IMR-90 (cell line): ENCODE measurements at regions not wholly inside any gene's neighbourhood (a gene's known extent, or its start where the extent isn't known, plus 50 kb on each side); places are given as distances from the start of the nearest gene placed in this dataset.

Experiments used
- ATAC-seq: fragments of 200-7000 bp; cut with Tn5 transposase; 2 replicates; pipeline ENCODE4 v1.9.1; 2020; ENCODE audit warnings: low read depth, mild to moderate bottlenecking, moderate library complexity
- BruUV-seq: library from RNA; stranded (reverse); fragments of 400-500 nt; replicated peaks from 2 replicates; lab custom pipeline; 2021; lab: Mats Ljungman, UMichigan
- CTCF ChIA-PET: fragments of 300-600 bp; formaldehyde crosslinking; extraction: SDS; loops from one replicate; lab custom pipeline; 2021; ENCODE audit warnings: antibody characterized with exemption; lab: Yijun Ruan, JAX
- POLR2A ChIA-PET: fragments of 300-600 bp; sonication (Branson Sonifier 250); formaldehyde crosslinking; loops from one replicate; lab custom pipeline; 2022; ENCODE audit warnings: antibody characterized with exemption; ENCODE audit not compliant: unreplicated experiment; lab: Charles Lee
- DNase-seq: peaks from one replicate; pipeline ENCODE4 v3.0.0; 2013
- H2AFZ ChIP-seq: replicated peaks from 2 replicates; pipeline ENCODE3; 2013; ENCODE audit warnings: low read length, mild to moderate bottlenecking; ENCODE audit not compliant: poor library complexity
- H2AK5ac ChIP-seq: 2 replicates; pipeline ENCODE4 v1.6.1; 2013; ENCODE audit warnings: low read depth, low read length, inconsistent platforms
- H2AK9ac ChIP-seq: replicated peaks from 2 replicates; pipeline ENCODE3; 2013; ENCODE audit warnings: mild to moderate bottlenecking, low read depth, low read length, moderate library complexity; ENCODE audit not compliant: poor library complexity
- H2BK120ac ChIP-seq: 2 replicates; pipeline ENCODE4 v1.6.1; 2013; ENCODE audit warnings: low read depth, low read length, inconsistent platforms
- H2BK15ac ChIP-seq: 3 replicates; pipeline ENCODE4 v1.6.1; 2013; ENCODE audit warnings: low read depth, low read length, inconsistent platforms
- H2BK20ac ChIP-seq: 2 replicates; pipeline ENCODE4 v1.6.1; 2013; ENCODE audit warnings: low read depth, mild to moderate bottlenecking, inconsistent platforms, low read length, moderate library complexity
- H2BK5ac ChIP-seq: 2 replicates; pipeline ENCODE4 v1.6.1; 2013; ENCODE audit warnings: mild to moderate bottlenecking, low read depth, low read length, inconsistent platforms; ENCODE audit not compliant: poor library complexity, severe bottlenecking
- H3K14ac ChIP-seq: replicated peaks from 2 replicates; pipeline ENCODE4 v1.6.1; 2013; ENCODE audit warnings: low read depth, low read length, inconsistent platforms
- H3K18ac ChIP-seq: 2 replicates; pipeline ENCODE4 v1.6.1; 2013; ENCODE audit warnings: low read depth, low read length, control low read depth
- H3K23ac ChIP-seq: 2 replicates; pipeline ENCODE4 v1.6.1; 2013; ENCODE audit warnings: low read depth, low read length, inconsistent platforms
- H3K27ac ChIP-seq: 2 replicates; pipeline ENCODE4 v1.5.1; 2013; ENCODE audit warnings: mild to moderate bottlenecking, control low read depth, low read length; ENCODE audit not compliant: insufficient read depth
- H3K27me3 ChIP-seq: 2 replicates; pipeline ENCODE4 v1.6.1; 2013; ENCODE audit warnings: low read length; ENCODE audit not compliant: control insufficient read depth, insufficient read depth
- H3K36me3 ChIP-seq: 2 replicates; pipeline ENCODE4 v1.6.1; 2013; ENCODE audit warnings: low read length, mixed read lengths; ENCODE audit not compliant: control insufficient read depth, insufficient read depth
- H3K4ac ChIP-seq: 2 replicates; pipeline ENCODE4 v1.6.1; 2013; ENCODE audit warnings: low read depth, low read length, inconsistent platforms
- H3K4me1 ChIP-seq: 2 replicates; pipeline ENCODE4 v1.6.1; 2013; ENCODE audit warnings: low read length, mixed read lengths; ENCODE audit not compliant: control insufficient read depth, insufficient read depth
- H3K4me2 ChIP-seq: 2 replicates; pipeline ENCODE4 v1.6.1; 2013; ENCODE audit warnings: low read depth, mild to moderate bottlenecking, control low read depth, low read length, moderate library complexity
- H3K4me3 ChIP-seq: 2 replicates; pipeline ENCODE4 v1.5.1; 2013; ENCODE audit warnings: low read depth, mild to moderate bottlenecking, control low read depth, low read length, moderate library complexity; ENCODE audit not compliant: insufficient read depth
- H3K56ac ChIP-seq: 2 replicates; pipeline ENCODE4 v1.6.1; 2013; ENCODE audit warnings: low read length, inconsistent platforms; ENCODE audit not compliant: insufficient read depth; ENCODE audit errors: extremely low read depth
- H3K79me1 ChIP-seq, 2 experiments: 2 replicates each; pipeline ENCODE4 v1.6.1; 2013; ENCODE audit warnings: low read length in 2 of 2, inconsistent platforms in 1 of 2, low read depth in 1 of 2
- H3K9ac ChIP-seq: 2 replicates; pipeline ENCODE4 v1.6.1; 2013; ENCODE audit warnings: low read depth, low read length, control low read depth
- H3K9me1 ChIP-seq: 2 replicates; pipeline ENCODE4 v1.6.1; 2013; ENCODE audit warnings: low read length, inconsistent platforms; ENCODE audit not compliant: insufficient read depth
- H3K9me3 ChIP-seq: 2 replicates; pipeline ENCODE4 v1.6.1; 2013; ENCODE audit warnings: low read length; ENCODE audit not compliant: control insufficient read depth, insufficient read depth
- H4K20me1 ChIP-seq: 2 replicates; pipeline ENCODE4 v1.6.1; 2013; ENCODE audit warnings: low read length, inconsistent platforms; ENCODE audit not compliant: insufficient read depth
- H4K5ac ChIP-seq: 2 replicates; pipeline ENCODE4 v1.6.1; 2013; ENCODE audit warnings: mild to moderate bottlenecking, low read depth, low read length, control low read depth
- H4K8ac ChIP-seq, 2 experiments: 2 replicates each; pipeline ENCODE4 v1.6.1; 2013; ENCODE audit warnings: low read depth in 2 of 2, low read length in 2 of 2, control low read depth in 1 of 2, inconsistent platforms in 1 of 2
- H4K91ac ChIP-seq: 2 replicates; pipeline ENCODE4 v1.6.1; 2013; ENCODE audit warnings: low read depth, low read length, inconsistent platforms; ENCODE audit not compliant: insufficient read depth
- BHLHE40 ChIP-seq: fragments of 150-350 bp; IDR thresholded peaks from 2 replicates; pipeline ENCODE4 v1.6.1; 2016; ENCODE audit warnings: mild to moderate bottlenecking, low read depth, low read length
- CEBPB ChIP-seq: IDR thresholded peaks from 2 replicates; pipeline ENCODE4 v1.6.1; 2012; ENCODE audit warnings: low read depth, low read length, improper control_type of control experiment
- FOS ChIP-seq: fragments of 150-350 bp; IDR thresholded peaks from 2 replicates; pipeline ENCODE4 v1.6.1; 2016; ENCODE audit warnings: low read depth, low read length
- MAFK ChIP-seq: IDR thresholded peaks from 2 replicates; pipeline ENCODE4 v1.6.1; 2012; ENCODE audit warnings: low read depth, low read length, improper control_type of control experiment
- NFE2L2 ChIP-seq: fragments of 150-350 bp; IDR thresholded peaks from 2 replicates; pipeline ENCODE4 v1.6.1; 2016; ENCODE audit warnings: low read depth, mild to moderate bottlenecking, low read length
- RAD21 ChIP-seq: IDR thresholded peaks from 2 replicates; pipeline ENCODE4 v1.6.1; 2012; ENCODE audit warnings: low read length, improper control_type of control experiment
- RCOR1 ChIP-seq: IDR thresholded peaks from 2 replicates; pipeline ENCODE4 v1.6.1; 2012; ENCODE audit warnings: mild to moderate bottlenecking, low read length, improper control_type of control experiment; ENCODE audit not compliant: insufficient replicate concordance
- RFX5 ChIP-seq: IDR thresholded peaks from 2 replicates; pipeline ENCODE4 v1.8.0; 2012; ENCODE audit warnings: low read depth, mild to moderate bottlenecking, low read length, moderate library complexity
- USF2 ChIP-seq: fragments of 150-350 bp; IDR thresholded peaks from 2 replicates; pipeline ENCODE4 v1.6.1; 2017; ENCODE audit warnings: mild to moderate bottlenecking, antibody characterized with exemption, low read length, low read depth
- WGBS, 2 experiments: methylation state at CpG; one replicate each; pipeline versions ENCODE4 v1.1.5 to v1.1.7; 2013; ENCODE audit warnings: missing lambda C conversion rate in 2 of 2; ENCODE audit not compliant: insufficient read length in 1 of 2; ENCODE audit errors: extremely low coverage in 2 of 2; 5-methylcytosine and 5-hydroxymethylcytosine counted together
- dilution Hi-C: fragments of 300-500 bp; cut with HindIII; formaldehyde crosslinking; loops from one replicate; pipeline ENCODE4 v1.14.3; 2018; ENCODE audit warnings: low sequenced_read_pairs; ENCODE audit not compliant: unreplicated experiment
- in situ Hi-C: fragments of 300-500 bp; cut with MboI; formaldehyde crosslinking; loops from 3 replicates; pipeline ENCODE4 v1.14.3; 2019; ENCODE audit warnings: low sequenced_read_pairs, inconsistent platforms, mixed read lengths
- intact Hi-C: fragments of 100-400 bp; cut with micrococcal nuclease; formaldehyde crosslinking; loops from 2 replicates; pipeline ENCODE4 v1.10.0; 2022
- TF ChIP-seq, protein P1 (sequence below): conservative IDR thresholded peaks from 2 replicates; pipeline ENCODE4 v1.5.1; 2012; ENCODE audit warnings: mild to moderate bottlenecking, low read depth, low read length, improper control_type of control experiment

GRCh38 chr2:239619369-239619768 lies 218.5 kb upstream of the HDAC4 start:
- Histone ChIP-seq H3K9ac (no peak overlapping the region), H3K56ac (no peak overlapping the region), H2AK5ac (no peak overlapping the region), H2BK5ac (no peak overlapping the region), H2BK20ac (no peak overlapping the region), H3K23ac (no peak overlapping the region), H3K9me3 (peaks cover 9% of the 10 kb centered on the region; the same call in 1 of the 2 replicates), H4K8ac (no peak overlapping the region), H4K91ac (no peak overlapping the region), H2AFZ (no peak overlapping the region), H3K27ac (no peak overlapping the region), H3K4me2 (no peak overlapping the region), H3K4ac (no peak overlapping the region), H3K9me1 (no peaks in the 10 kb centered on the region), H2AK9ac (no peak overlapping the region), H3K4me1 (no peaks in the 10 kb centered on the region), H4K20me1 (no peaks in the 10 kb centered on the region), H3K36me3 (no peaks in the 10 kb centered on the region), H3K14ac (no peak overlapping the region), H2BK120ac (no peak overlapping the region), H3K4me3 (no peak overlapping the region), H4K5ac (no peak overlapping the region), H3K18ac (no peak overlapping the region), H3K27me3 (no peaks in the 10 kb centered on the region), H2BK15ac (no peak overlapping the region), H3K79me1 (no peaks in the 10 kb centered on the region)
- TF ChIP-seq, protein P1, sequence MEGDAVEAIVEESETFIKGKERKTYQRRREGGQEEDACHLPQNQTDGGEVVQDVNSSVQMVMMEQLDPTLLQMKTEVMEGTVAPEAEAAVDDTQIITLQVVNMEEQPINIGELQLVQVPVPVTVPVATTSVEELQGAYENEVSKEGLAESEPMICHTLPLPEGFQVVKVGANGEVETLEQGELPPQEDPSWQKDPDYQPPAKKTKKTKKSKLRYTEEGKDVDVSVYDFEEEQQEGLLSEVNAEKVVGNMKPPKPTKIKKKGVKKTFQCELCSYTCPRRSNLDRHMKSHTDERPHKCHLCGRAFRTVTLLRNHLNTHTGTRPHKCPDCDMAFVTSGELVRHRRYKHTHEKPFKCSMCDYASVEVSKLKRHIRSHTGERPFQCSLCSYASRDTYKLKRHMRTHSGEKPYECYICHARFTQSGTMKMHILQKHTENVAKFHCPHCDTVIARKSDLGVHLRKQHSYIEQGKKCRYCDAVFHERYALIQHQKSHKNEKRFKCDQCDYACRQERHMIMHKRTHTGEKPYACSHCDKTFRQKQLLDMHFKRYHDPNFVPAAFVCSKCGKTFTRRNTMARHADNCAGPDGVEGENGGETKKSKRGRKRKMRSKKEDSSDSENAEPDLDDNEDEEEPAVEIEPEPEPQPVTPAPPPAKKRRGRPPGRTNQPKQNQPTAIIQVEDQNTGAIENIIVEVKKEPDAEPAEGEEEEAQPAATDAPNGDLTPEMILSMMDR, result no peak
- no peak for TF ChIP-seq BHLHE40
- no peak for TF ChIP-seq FOS
- no peak for TF ChIP-seq RCOR1
- no peak for TF ChIP-seq USF2
- no peak for TF ChIP-seq RAD21
- no peak for TF ChIP-seq RFX5
- no peak for TF ChIP-seq CEBPB
- no peak for TF ChIP-seq MAFK
- TF ChIP-seq NFE2L2, result no peak
- dilution Hi-C loops (no loop called here), in situ Hi-C loops (no loop called here), intact Hi-C loops (no loop called here)
- no TSS peak for BruUV-seq
- POLR2A ChIA-PET, result no interaction called here
- WGBS, 2 experiments, result no CpG with 5 or more reads among the region's 1 CpG
- CTCF ChIA-PET, result no interaction called here
- DNase-seq, result no peak
- no peak for ATAC-seq
